ENCODE measurements at regions not wholly inside any gene's neighbourhood (a gene's known extent, or its start where the extent isn't known, plus 50 kb on each side); places are given as distances from the start of the nearest gene placed in this dataset.

- TF ChIP-seq CTCF (IDR thresholded peaks at IDR 0.05), result no peak
- Mint-ChIP-seq H3K27me3 (ENCODE audit: low read depth) (no peaks in the 10 kb centered on the region), H3K36me3 (ENCODE audit: low read depth) (peaks cover 1% of the 10 kb centered on the region), H3K9me3 (ENCODE audit: low read depth) (peaks cover 4% of the 10 kb centered on the region), H3K4me3 (ENCODE audit: unreplicated experiment) (no peak overlapping the region), H3K27ac (ENCODE audit: unreplicated experiment) (no peak overlapping the region), H3K4me1 (ENCODE audit: low read depth) (no peaks in the 10 kb centered on the region)
- DNase-seq (ENCODE audit: low spot score), result no peak
Observed at GRCh38 chr12:30578426-30578825, 117.2 kb downstream of the IPO8 start.

- H3K27ac Mint-ChIP-seq (ENCODE audit: unreplicated experiment), result no peak overlapping the region
- H3K4me1 Mint-ChIP-seq (ENCODE audit: low read depth), result no peaks in the 10 kb centered on the region
- H3K9me3 Mint-ChIP-seq (ENCODE audit: low read depth), result peaks cover 4% of the 10 kb centered on the region
Observed at GRCh38 chr12:30573145-30573544, 122.5 kb downstream of the IPO8 start.

GRCh38 chr12:30570211-30570890 lies 125.3 kb downstream of the IPO8 start:
- H3K36me3 Mint-ChIP-seq (ENCODE audit: low read depth), result peaks cover 6% of the 10 kb centered on the region
- no peak overlapping the region for H3K4me3 Mint-ChIP-seq (ENCODE audit: unreplicated experiment)
- H3K27ac Mint-ChIP-seq (ENCODE audit: unreplicated experiment), result no peak overlapping the region
- peaks cover 11% of the 10 kb centered on the region for H3K9me3 Mint-ChIP-seq (ENCODE audit: low read depth)
- DNase-seq (ENCODE audit: low spot score), result no peak
- peaks cover 12% of the 10 kb centered on the region for H3K27me3 Mint-ChIP-seq (ENCODE audit: low read depth)
- H3K4me1 Mint-ChIP-seq (ENCODE audit: low read depth), result no peaks in the 10 kb centered on the region
- TF ChIP-seq CTCF (IDR thresholded peaks at IDR 0.05), result no peak

More at GRCh38 chr12:30573145-30573544, 122.5 kb downstream of the IPO8 start:
- Mint-ChIP-seq H3K4me3 (ENCODE audit: unreplicated experiment) (no peak overlapping the region), H3K27me3 (ENCODE audit: low read depth) (peaks cover 1% of the 10 kb centered on the region), H3K36me3 (ENCODE audit: low read depth) (peaks cover 5% of the 10 kb centered on the region)
- no peak for DNase-seq (ENCODE audit: low spot score)
- no peak for TF ChIP-seq CTCF (IDR thresholded peaks at IDR 0.05)

- peaks cover 6% of the 10 kb centered on the region for H3K36me3 Mint-ChIP-seq (ENCODE audit: low read depth)
- H3K9me3 Mint-ChIP-seq (ENCODE audit: low read depth), result peaks cover 12% of the 10 kb centered on the region
- TF ChIP-seq CTCF (IDR thresholded peaks at IDR 0.05), result no peak
- H3K27ac Mint-ChIP-seq (ENCODE audit: unreplicated experiment), result no peak overlapping the region
- H3K27me3 Mint-ChIP-seq (ENCODE audit: low read depth), result peaks cover 12% of the 10 kb centered on the region
- no peaks in the 10 kb centered on the region for H3K4me1 Mint-ChIP-seq (ENCODE audit: low read depth)
- no peak for DNase-seq (ENCODE audit: low spot score)
- no peak overlapping the region for H3K4me3 Mint-ChIP-seq (ENCODE audit: unreplicated experiment)
Observed at GRCh38 chr12:30569426-30569825, 126.2 kb downstream of the IPO8 start.

- Mint-ChIP-seq H3K4me3 (ENCODE audit: unreplicated experiment) (no peak overlapping the region), H3K27ac (ENCODE audit: unreplicated experiment) (no peak overlapping the region), H3K27me3 (ENCODE audit: low read depth) (peaks cover 12% of the 10 kb centered on the region), H3K36me3 (ENCODE audit: low read depth) (peaks cover 6% of the 10 kb centered on the region), H3K9me3 (ENCODE audit: low read depth) (peaks cover 12% of the 10 kb centered on the region), H3K4me1 (ENCODE audit: low read depth) (no peaks in the 10 kb centered on the region)
- DNase-seq (ENCODE audit: low spot score), result no peak
- no peak for TF ChIP-seq CTCF (IDR thresholded peaks at IDR 0.05)
Observed at GRCh38 chr12:30568453-30568852, 127.2 kb downstream of the IPO8 start.
